GM18519 (cell line): ENCODE measurements at regions not wholly inside any gene's neighbourhood (a gene's known extent, or its start where the extent isn't known, plus 50 kb on each side); places are given as distances from the start of the nearest gene placed in this dataset.

Experiments
- ATAC-seq: cut with Tn5 transposase; IDR thresholded peaks from one replicate; pipeline ENCODE4 v1.9.1; 2021; ENCODE audit warnings: mild to moderate bottlenecking, moderate library complexity; ENCODE audit not compliant: unreplicated experiment, low FRiP score

DNA sequence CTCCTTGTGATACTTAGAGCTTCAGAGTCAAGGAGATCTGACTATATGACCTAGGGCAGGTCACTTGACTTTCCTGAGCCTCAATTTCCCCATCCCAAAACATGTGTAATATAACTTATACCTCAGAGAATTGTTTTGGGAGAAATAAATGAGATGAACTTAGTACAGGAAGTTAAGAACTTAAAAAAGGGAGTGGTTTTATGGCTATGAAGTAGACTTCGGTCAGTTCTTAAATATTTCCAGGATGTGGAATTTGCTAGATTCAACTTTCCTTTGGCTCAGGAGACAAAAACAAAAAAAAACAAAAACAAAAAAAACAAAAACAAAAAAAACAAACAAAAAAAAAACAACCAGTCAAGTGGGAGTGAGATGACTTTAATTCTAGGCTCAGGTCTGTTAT, 116.7 kb downstream of the EDEM1 start:
- no peak for ATAC-seq

DNA sequence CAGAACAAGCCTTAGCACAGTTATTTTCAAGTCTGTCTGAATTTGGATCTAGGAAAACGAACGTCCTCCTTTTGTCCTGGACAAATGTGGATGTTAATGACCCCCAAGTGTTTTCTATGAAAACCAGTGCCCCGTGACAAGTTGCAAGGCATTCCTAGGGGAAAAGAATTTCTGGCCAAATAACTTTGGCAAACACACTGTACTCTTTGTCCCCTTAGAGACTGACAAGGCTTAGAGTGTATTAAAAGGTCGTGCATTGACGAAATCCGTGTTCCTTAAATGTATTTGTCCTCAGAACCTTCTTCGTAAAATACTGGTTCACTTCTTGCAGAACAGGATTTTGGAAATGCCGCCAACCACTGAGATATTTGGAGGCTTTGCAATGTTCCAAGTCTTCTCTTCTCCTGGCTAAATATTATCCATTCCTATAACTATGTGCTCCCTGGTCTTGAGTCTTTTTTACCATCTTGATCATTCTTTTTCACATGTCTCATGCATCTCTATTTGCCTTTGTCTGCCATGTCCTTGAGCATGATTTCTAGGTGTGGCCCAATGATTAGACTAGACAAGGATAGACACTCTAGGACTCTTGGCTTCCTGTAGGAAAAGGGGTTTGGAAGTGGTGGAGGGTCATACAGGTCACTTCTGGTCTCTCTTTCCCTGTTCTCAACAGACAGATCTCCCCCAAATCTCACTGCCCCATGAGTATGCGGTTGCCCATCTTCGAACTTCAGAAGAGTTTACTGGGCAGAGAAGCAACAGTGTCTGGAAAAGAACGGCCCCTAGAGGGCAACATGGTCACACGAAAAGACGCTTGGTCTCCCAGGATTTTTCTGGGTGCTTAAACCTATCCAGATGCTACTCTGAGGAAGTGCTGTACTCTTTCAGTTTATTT, 117.5 kb downstream of the EDEM1 start:
- ATAC-seq = peak; percentile 79

DNA sequence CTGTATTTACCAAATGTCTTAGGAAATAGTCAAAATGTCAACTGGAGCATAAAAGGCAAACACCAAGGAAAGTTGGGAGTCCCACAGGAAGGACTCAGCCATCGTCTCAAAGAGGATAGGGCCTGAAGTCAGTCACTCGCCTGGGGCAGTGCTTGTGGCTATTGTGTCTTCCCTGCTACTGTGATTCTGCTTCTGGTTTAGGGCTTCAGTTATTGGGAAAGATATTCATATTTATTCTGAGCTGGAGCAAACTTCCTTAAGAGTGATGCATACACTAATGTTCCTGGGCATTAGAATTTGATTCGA, 118.1 kb downstream of the EDEM1 start:
- ATAC-seq = peak; percentile 20

DNA sequence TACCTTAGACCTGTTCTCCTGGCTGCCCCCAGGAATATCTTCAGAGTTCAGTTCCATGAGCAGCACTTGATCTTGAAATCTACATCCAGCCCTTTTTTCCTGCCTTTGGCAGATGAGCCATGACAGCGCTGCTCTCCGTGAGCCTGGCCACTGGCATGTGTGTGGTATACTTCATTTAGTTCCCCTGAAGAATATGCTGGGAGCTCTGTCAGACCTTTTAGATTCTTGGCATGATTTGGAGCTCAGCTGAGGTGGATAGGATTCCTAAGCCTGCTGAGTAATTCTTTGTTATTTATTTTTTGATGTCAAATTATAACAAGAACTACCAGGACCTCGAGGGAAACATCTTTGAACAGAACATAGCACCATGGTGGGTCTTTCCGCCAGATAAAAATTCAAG, 121.7 kb downstream of the EDEM1 start:
- no peak for ATAC-seq

DNA sequence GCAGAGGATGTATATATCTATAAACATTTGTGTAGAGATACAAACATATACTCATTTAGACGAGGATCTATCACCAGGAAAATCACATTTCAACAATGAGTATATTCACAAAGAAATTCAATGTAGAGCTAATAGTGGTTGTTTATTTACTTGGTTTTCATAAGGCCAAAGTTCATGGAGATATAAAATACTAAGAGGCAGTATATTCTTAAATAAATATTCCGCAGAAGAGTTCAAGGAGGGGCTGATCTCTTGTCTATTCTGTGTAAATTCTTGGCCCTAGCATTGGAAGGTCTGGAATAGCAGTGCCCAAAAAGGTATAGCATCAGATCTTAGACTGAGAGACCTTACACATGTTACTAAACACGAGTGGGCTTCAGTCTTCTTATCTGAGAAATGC, 122.1 kb downstream of the EDEM1 start:
- no peak for ATAC-seq

DNA sequence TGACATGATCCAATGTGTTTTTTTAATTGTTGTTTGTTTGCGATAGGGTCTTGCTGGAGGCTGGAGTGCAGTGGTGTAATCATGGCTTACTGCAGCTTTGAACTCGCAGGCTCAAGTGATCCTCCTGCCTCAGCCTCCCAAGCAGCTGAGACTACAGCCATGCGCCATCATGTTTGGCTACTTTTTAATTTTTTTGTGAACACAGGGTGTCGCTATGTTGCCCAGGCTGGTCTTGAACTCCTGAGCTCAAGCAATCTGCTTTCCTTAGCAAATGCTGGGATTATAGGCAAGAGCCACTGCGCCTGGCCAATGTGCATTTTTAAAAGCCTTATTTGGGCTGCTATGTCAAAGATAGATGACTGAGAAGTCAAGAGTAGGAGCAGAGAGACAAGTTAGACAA, 123.0 kb downstream of the EDEM1 start:
- no peak for ATAC-seq

DNA sequence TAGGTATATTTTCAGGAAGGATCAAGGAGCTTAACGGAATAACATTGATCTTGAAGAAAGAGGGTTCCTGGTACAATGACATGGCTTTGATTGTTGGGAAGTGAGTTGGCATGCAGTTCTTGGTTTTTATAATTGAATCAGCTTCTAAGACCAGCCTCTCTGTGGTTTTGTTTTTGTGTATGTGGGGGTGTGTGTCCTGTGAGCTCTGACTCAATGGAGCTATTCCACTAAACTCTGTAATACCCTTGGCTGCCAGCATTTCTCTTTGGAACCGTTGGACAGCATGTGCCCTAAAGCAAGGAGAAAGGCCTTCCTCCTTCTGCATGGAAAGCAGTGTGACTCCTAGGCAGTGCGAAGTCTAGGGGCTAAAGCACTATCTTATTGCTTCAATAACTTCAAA, 124.8 kb downstream of the EDEM1 start:
- ATAC-seq = no peak

DNA sequence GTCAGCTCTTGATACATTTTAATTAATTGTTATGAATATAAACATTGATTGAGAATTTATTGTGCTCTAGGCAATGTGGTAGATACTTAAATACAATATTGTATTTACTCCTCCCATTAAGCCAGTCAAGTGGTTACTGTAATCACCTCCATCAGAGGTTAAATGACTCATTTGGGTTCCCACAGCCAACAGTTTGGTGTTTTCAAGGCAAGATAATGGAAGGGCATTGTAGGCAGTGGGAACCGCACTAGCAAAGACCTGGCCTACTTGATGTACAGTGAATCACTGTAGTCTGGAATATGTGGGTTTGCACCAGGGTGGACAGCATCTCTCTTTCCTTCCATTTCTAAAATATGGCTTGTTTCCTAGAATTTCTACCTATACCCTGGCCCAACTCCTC, 127.4 kb downstream of the EDEM1 start:
- ATAC-seq = no peak

DNA sequence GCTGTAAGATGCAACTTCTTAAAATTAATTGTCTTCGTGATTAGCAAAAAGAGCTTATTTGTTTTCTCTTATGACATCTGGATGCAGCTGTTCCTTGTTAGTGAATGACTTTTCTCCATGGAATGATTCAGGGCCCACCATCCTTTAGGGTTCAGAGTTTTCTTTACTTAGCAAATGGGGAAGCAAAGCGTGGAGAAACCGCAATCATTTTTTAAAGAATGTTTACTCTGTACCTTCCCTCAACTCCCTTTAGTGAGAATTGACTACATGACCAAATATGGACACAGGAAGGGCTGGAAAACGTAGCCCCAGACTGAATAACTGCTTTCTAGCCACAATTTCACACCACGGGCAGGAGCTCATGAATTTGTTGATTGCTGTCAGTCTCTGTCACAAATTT, 130.1 kb downstream of the EDEM1 start:
- ATAC-seq = no peak

DNA sequence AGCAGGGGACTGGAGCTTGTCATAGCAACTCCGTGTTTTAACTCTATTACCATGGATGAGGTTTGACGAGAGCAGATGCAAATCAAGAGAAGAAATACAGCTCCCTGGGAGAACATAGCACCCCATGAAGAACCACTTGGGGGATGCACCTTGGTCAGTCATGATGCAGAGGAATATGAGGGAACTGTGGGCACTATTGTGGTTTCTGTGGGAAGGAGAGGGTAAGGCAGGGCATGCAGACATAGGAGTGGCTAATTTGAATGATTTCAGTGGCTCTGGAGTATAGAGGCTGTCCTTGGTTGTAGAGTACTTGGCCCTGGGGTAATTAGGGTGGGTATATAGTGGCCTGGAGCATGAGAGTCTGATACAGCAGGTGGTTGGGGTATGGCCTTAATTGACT, 131.9 kb downstream of the EDEM1 start:
- no peak for ATAC-seq

DNA sequence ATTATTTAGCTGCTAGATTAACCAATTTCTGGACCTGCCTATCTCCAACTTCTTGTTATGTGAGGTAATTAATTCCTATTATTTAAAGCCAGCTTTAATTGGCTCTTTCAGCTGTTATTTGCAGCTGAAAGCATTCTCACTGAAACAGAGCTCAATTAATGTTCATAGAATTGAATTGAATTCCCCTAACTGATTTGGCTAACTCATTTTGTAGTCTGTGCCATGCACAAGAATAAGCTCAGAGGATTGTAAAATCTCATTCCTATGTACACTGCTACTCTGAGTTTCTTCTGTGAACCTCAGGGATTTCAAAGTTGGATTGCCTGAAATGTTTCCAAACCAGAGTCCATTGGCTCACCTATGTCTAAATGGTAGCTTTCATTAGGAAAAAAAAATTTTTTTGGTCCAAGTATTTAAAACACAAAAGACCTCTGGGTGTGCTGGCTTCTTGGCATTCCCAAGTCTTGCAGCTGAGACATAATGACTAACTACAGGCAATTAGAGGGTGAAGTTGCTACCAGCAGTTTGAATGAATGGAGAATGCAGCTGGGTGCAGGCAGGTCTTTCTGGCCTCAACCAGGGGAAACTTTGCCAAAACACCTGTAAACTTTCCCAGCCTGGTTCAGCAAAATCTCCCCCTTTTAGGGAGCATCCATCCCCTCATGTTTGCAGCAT, 134.3 kb downstream of the EDEM1 start:
- ATAC-seq = no peak

DNA sequence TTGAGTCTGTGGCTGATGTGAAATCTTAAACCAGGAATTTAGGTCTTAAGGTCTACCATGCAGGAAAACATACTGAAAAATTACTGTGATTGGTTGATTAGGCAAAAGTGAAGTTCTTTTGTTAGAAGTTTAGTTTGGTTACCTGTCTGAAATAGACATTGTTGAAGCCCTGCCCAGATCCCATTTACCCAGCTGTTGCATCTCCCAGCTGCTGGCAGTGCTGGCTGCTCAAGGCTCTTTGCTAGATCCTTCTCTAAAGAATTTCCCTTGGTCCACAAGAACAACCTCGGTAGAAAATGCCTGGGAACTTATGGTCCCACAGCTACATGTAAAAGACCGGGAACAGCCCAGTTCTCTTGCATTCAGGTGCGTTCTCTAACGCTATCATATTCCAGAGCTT, 137.3 kb downstream of the EDEM1 start:
- ATAC-seq = no peak

DNA sequence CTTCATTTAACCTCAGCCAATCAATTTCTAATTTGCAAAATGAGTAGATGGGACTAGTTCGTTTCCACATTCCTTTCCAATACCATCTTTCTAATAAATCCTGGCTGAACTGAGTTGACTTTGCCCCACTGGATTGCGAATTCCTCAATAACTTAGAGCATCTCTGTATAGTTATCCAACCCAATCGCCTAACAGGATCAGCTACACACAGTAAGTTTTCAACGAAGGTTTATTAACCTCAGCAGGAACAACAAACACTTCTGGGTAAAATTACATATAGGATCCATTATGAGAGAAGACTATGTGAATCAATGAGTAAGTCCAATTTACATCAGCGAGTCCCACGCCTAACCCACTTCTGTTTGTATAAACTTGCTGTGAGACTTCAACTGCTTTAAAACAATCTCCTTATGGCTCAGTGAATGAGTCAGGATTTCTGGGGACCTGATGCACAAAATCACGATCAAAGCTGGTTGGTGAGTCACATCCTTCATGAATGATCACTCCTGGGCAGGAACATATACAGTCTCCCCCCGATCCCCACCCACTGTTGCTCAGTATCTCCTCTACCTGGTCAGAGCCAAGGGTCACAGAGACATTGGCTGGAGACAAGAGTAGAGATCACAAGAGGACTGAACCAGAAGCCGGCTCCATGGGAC, 142.8 kb downstream of the EDEM1 start:
- no peak for ATAC-seq

DNA sequence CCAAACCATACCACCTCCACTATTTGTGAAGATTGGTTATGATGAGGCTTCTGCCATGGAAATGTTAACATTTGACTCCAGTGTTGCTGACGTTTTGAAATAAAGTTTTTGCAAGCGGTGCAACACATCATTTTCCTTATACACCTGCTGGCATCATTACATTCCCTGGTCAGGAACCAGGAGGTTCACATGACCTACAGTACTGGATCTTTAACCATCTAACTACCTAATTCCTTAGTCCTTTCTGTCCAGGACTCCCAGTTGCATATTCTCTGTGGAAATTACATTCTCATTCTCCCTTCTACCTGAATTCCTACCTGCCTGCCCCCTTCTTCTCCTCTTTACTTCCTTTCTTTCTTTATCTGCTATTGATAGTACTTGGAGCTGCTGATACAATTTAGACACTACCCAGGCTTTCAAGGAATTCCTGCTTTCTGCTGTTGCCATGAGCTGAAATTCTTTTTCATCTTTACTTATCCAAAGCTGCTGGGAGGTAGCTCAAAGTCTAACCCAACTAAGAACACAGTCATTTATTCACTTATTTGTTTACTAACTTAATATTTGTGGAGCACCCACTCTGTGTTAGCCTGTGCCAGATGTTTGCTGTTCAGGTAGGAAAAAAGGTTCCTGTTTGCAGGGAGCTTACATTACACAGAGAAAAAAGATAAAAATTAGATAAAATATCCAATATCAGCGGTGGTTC, 144.2 kb downstream of the EDEM1 start:
- no peak for ATAC-seq

DNA sequence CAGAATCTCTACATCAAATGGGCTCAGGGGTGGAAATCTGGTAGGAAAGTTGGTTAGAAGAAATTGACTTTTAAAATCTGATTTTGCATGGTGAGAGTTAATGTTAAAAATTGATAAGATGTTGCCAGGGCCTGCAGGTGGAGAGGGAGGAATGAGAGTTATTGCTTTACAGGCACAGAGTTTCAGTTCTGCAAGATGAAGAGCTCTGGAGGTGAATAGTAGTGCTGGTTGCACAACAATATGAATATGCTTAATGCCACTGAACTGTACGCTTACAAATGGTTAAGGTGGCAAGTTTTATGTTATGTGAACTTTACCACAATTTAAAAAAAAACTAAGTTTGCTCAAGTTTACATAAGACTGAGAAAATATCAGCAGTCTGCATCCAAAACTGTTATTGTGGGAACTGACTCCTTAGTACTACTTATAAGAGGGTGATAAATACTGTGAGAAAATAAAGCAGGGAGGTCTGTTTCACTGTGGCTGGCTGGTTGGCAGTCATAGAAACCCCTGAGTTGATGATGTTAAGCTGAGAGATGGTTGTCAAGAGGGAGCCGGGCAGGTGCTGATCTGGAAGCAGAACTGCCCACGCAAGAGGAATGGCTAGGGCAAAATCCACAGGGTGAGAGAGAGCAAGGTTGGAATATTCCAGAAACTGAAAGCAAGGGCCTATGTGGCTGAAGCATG, 144.9 kb downstream of the EDEM1 start:
- ATAC-seq = no peak

DNA sequence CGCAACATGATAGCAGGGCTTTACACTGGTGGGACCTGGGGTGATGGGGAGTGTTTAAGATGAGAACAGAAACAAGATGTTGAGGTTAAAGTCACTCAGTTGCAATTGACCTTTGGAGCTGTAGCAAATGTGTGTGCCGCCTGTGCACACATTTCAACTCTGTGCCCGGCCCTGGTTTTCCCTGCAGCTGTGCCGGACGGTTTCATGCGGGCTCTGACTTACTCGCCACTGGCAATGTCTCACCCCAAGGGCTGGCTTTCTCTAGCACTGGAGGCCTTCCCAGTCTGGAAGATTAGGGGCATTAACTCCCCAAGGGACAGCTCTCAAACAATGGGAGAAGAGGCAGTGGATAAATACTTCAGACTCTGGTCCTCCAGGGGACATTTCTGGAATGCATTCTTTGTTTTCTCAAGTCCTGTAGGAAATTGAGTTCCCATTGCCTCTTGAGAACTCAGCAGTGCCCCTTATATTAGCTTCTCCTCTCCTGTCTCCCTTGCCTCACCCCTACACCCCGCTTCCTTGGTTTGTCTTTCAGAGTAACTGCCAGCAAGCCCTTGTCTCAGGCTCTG, 152.5 kb downstream of the EDEM1 start:
- ATAC-seq = no peak

DNA sequence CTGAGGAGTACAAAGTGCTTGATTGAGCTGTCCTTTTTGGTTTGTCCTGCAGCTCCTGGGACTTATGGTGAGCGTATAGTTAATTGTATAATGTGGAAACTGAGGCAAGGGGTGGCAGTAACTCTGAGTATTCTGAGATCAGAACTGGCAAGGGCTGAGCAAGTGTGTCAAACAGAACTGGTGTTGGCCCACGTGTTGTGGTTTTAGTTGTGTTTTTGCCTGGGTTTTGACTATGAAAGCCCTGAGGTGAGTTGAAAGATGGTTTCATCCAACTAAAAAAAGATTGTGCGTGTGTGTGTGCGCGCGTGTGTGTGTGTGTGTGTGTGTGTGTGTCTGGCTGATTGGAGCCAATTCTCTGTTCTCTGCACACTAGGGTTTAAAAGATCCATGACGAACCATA, 154.1 kb downstream of the EDEM1 start:
- ATAC-seq = no peak

DNA sequence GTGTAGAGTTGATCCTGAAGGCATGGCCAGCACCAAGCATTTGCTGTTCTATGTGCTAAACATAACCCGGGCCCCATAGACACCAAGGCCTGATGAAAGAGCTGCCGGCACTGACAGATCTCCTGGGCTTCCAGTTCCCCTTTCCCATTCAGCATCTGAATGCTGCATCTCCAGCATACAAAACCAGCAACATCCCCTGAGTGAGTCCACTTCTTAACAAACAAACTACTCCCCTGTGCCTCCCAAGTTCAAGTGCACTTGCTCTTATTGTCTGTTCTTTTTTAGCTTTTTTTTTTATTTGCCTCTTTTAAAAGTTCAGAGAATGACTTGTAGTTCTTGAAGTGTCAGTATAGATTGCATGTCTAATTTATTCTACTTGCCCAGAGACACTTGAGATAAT, 156.0 kb downstream of the EDEM1 start:
- ATAC-seq = no peak

DNA sequence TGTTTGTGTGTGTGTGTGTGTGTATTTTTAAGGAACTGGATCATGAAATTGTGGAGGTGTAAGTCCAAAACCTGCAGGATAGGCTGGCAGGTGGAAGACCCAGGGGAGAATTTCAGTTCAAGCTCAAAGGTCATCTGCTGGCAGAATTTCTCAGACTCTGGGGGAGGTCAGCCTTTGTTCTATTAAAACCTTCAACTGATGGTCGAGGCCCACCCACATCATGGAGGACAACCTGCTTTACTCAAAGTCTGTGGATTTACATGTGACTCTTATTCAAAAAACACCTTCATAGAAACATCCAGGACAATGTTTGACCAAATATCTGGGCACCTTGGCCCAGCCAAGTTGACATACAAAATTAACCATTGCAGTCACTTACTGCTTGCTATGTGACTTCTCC, 157.2 kb downstream of the EDEM1 start:
- ATAC-seq = no peak

DNA sequence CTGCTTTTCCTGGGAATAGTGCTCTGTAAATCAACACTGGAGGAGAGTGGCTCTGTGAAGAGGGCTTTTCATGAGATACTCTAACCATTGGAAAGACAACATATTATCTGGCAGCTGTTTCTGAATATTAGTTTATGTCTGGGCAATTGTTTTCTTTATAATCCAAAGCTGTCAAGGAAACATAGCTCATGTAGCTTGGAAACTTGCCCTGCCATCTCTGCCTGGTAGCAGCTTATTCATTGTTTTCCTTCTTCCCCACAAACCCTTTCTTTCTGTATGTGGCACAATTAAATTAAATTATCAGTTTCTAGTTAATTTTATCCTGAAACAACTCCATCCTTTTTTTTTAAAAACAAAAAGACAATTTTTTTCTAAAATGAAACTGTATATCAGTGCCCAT, 160.0 kb downstream of the EDEM1 start:
- no peak for ATAC-seq
